ENCODE measurements at regions not wholly inside any gene's neighbourhood (a gene's known extent, or its start where the extent isn't known, plus 50 kb on each side); places are given as distances from the start of the nearest gene placed in this dataset.

GRCh38 chr2:145596416-145596815 is 1076.5 kb upstream of the ZEB2 start:
- Mint-ChIP-seq H3K36me3 (ENCODE audit: low read depth) (no peaks in the 10 kb centered on the region), H3K4me3 (no peak overlapping the region)
- intact Hi-C loops (cut with micrococcal nuclease) = no loop called here

GRCh38 chr2:145595296-145595695 is 1075.4 kb upstream of the ZEB2 start:
- Mint-ChIP-seq H3K27ac (no peak overlapping the region), H3K36me3 (ENCODE audit: low read depth) (no peaks in the 10 kb centered on the region), H3K4me3 (no peak overlapping the region), H3K9me3 (no peaks in the 10 kb centered on the region), H3K27me3 (no peaks in the 10 kb centered on the region), H3K4me1 (no peaks in the 10 kb centered on the region)
- no peak for DNase-seq
- intact Hi-C loops (cut with micrococcal nuclease) = no loop called here

More at GRCh38 chr2:145596416-145596815, 1076.5 kb upstream of the ZEB2 start:
- Mint-ChIP-seq H3K27me3 (no peaks in the 10 kb centered on the region), H3K4me1 (no peaks in the 10 kb centered on the region), H3K9me3 (no peaks in the 10 kb centered on the region), H3K27ac (no peak overlapping the region)
- DNase-seq = no peak

DNA sequence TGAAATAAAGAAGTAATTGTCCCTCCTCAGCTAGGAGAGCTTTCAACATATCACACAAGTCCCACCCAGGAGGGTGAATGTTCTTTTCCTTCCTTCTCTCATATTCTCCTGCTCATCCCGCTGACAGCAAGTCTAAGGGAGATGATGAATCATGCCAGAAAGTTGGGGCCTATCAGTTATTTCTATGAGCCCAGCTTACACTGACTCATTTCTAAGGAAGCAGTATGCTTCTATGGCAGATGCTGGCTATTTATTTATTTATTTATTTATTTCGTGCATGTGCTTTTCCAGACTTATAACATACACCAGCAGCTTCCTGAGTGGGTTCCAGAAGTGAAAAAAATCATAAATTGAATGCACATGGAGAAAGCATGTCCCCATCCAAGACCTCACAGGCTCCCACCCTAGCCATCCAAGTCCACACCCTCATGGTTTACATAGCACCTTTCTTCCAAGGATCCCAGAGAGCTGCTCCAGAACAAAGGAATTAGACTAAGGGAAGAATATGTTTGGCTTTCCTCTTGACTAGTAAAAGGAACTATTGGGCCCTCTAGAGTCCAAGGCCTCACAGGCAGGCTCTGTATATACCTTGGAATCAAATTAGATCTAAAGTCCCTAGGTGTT is 1074.2 kb upstream of the ZEB2 start:
- no peak for DNase-seq
- H3K9me3 Mint-ChIP-seq = no peaks in the 10 kb centered on the region
- intact Hi-C loops (cut with micrococcal nuclease) = no loop called here
- no peaks in the 10 kb centered on the region for H3K27me3 Mint-ChIP-seq
- H3K27ac Mint-ChIP-seq = no peak overlapping the region
- H3K36me3 Mint-ChIP-seq (ENCODE audit: low read depth) = no peaks in the 10 kb centered on the region
- H3K4me3 Mint-ChIP-seq = no peak overlapping the region
- no peaks in the 10 kb centered on the region for H3K4me1 Mint-ChIP-seq

DNA sequence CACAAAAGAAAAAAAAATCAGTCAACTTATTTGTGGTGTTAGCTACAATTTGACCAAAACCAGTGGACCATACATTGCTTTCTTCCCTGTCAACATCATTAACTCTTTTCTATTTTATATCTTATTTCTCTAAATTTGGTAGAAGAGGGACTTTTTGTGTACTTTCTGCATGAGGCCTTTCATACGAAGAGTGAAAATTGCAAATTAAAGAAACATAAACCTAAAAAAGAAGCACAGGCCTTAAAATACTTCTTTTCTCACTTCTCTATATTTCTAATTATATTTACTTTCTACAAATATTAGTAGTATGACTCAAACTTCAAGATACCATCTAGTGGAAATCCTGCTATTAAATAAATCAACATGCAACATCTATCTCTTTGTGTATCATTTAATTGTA is 1073.4 kb upstream of the ZEB2 start:
- Mint-ChIP-seq H3K36me3 (ENCODE audit: low read depth) (no peaks in the 10 kb centered on the region), H3K4me1 (no peaks in the 10 kb centered on the region), H3K4me3 (no peak overlapping the region), H3K27ac (no peak overlapping the region), H3K27me3 (no peaks in the 10 kb centered on the region), H3K9me3 (no peaks in the 10 kb centered on the region)
- DNase-seq = no peak
- intact Hi-C loops (cut with micrococcal nuclease) = no loop called here

GRCh38 chr2:145592361-145592760 is 1072.4 kb upstream of the ZEB2 start:
- H3K27me3 Mint-ChIP-seq = no peaks in the 10 kb centered on the region
- intact Hi-C loops (cut with micrococcal nuclease) = no loop called here
- no peak overlapping the region for H3K4me3 Mint-ChIP-seq
- no peaks in the 10 kb centered on the region for H3K4me1 Mint-ChIP-seq
- DNase-seq = no peak
- H3K27ac Mint-ChIP-seq = no peak overlapping the region
- no peaks in the 10 kb centered on the region for H3K36me3 Mint-ChIP-seq (ENCODE audit: low read depth)
- no peaks in the 10 kb centered on the region for H3K9me3 Mint-ChIP-seq

DNA sequence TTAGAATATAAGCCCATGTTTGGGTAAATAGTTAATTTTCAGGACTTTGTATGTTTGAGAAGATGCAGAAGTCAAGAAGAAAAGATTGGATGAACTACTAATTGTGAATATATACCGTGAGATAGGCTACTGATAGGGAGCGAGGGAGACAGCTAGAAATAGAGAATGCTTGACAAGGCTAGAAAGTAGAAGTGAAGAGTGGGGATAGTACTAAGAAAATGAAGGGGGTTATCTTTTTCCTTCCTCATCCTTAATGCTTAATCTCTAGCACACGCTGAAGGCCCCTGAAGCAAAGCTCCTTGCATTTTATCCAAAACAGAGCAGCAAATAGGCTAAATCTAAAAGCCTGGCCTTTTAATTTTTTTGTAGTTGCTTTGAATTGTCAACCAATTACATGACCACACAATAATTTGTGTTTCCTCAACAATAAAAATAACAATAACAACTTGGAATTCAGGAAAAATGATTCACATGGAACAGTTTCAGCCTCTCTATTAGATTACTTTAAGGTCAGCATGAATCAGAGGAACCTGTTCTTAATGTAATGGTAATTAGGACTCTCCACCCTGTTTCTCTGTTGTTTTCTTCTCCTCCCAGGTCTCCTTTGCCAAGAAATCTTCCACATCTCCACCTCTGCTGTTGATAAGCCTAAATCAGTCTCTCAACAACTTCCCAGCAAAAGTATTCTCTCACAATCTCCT is 1071.3 kb upstream of the ZEB2 start:
- no peak overlapping the region for H3K27ac Mint-ChIP-seq
- H3K36me3 Mint-ChIP-seq (ENCODE audit: low read depth) = no peaks in the 10 kb centered on the region
- H3K9me3 Mint-ChIP-seq = no peaks in the 10 kb centered on the region
- H3K27me3 Mint-ChIP-seq = no peaks in the 10 kb centered on the region
- no peaks in the 10 kb centered on the region for H3K4me1 Mint-ChIP-seq
- DNase-seq = no peak
- intact Hi-C loops (cut with micrococcal nuclease) = no loop called here
- H3K4me3 Mint-ChIP-seq = no peak overlapping the region

DNA sequence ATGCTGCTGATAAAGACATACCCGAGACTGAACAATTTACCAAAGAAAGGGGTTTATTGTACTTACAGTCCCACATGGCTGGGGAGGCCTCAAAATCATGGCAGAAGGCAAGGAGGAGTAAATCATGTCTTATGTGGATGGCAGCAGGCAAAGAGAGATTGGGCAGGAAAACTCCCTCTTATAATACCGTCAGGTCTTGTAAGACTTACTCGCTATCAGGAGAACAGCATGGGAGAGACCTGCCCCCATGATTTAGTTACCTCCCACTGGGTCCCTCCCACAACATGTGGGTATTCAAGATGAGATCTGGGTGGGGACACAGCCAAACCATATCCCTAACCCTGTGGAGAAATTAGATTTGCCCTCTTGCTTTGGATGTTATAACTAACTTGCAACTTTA is 1068.0 kb upstream of the ZEB2 start:
- no peaks in the 10 kb centered on the region for H3K9me3 Mint-ChIP-seq
- H3K36me3 Mint-ChIP-seq (ENCODE audit: low read depth) = no peaks in the 10 kb centered on the region
- no peak overlapping the region for H3K27ac Mint-ChIP-seq
- intact Hi-C loops (cut with micrococcal nuclease) = no loop called here
- DNase-seq = no peak
- H3K4me3 Mint-ChIP-seq = no peak overlapping the region
- H3K27me3 Mint-ChIP-seq = no peaks in the 10 kb centered on the region
- H3K4me1 Mint-ChIP-seq = no peaks in the 10 kb centered on the region

DNA sequence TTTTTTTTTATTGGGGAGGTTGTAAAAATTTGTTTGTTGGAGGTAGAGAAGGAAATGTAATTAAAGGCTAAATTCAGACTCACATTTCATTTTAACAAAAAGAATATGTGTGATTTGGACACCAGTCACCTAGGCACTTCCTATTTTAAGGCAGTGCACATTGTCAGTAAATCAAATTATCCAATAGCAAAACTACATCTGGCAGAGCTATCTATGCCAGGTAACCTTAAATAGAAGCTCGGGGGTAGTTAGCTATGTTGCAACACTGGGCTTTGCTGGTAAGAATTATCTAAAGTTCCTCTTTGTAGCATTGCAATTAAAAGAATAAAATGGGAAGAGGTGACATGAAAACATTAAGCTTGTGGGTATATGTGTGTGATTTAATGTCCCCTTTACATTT is 1064.4 kb upstream of the ZEB2 start:
- Mint-ChIP-seq H3K36me3 (ENCODE audit: low read depth) (no peaks in the 10 kb centered on the region), H3K9me3 (no peaks in the 10 kb centered on the region), H3K4me1 (no peaks in the 10 kb centered on the region), H3K27ac (no peak overlapping the region), H3K4me3 (no peak overlapping the region), H3K27me3 (no peaks in the 10 kb centered on the region)
- intact Hi-C loops (cut with micrococcal nuclease) = no loop called here
- DNase-seq = no peak

GRCh38 chr2:145573608-145574007 is 1053.7 kb upstream of the ZEB2 start:
- Mint-ChIP-seq H3K4me3 (no peak overlapping the region), H3K27ac (no peak overlapping the region), H3K9me3 (no peaks in the 10 kb centered on the region), H3K36me3 (ENCODE audit: low read depth) (no peaks in the 10 kb centered on the region), H3K4me1 (no peaks in the 10 kb centered on the region), H3K27me3 (no peaks in the 10 kb centered on the region)
- intact Hi-C loops (cut with micrococcal nuclease) = no loop called here
- DNase-seq = no peak

- no peaks in the 10 kb centered on the region for H3K36me3 Mint-ChIP-seq (ENCODE audit: low read depth)
- intact Hi-C loops (cut with micrococcal nuclease) = no loop called here
- H3K4me1 Mint-ChIP-seq = no peaks in the 10 kb centered on the region
- DNase-seq = no peak
- H3K27me3 Mint-ChIP-seq = no peaks in the 10 kb centered on the region
- H3K9me3 Mint-ChIP-seq = no peaks in the 10 kb centered on the region
- H3K4me3 Mint-ChIP-seq = no peak overlapping the region
- no peak overlapping the region for H3K27ac Mint-ChIP-seq
Observed at GRCh38 chr2:145572238-145572637, 1052.3 kb upstream of the ZEB2 start.

DNA sequence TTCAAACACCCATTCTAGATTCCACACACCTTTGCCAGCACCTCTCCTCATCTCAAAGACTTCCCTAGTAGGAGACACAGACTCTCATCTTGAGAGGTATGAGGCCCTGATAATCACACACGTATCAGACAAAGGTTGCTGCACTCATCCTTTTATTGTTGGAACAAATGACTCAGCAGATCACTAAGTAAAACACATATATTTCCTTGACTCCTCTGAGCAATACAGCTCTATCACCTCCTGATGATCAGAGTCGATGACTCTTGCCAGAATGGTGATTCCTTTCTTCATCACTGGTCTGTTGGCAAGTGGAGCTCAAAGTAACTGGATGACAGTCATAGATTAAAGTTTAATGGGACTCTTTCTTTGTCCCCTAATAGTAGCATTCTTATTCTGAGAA is 1049.2 kb upstream of the ZEB2 start:
- H3K4me3 Mint-ChIP-seq = no peak overlapping the region
- no peaks in the 10 kb centered on the region for H3K36me3 Mint-ChIP-seq (ENCODE audit: low read depth)
- intact Hi-C loops (cut with micrococcal nuclease) = no loop called here
- H3K9me3 Mint-ChIP-seq = no peaks in the 10 kb centered on the region
- H3K4me1 Mint-ChIP-seq = no peaks in the 10 kb centered on the region
- no peak for DNase-seq
- no peak overlapping the region for H3K27ac Mint-ChIP-seq
- H3K27me3 Mint-ChIP-seq = no peaks in the 10 kb centered on the region

GRCh38 chr2:145563741-145564615 is 1044.1 kb upstream of the ZEB2 start:
- DNase-seq = no peak
- Mint-ChIP-seq H3K27ac (no peak overlapping the region), H3K4me1 (no peaks in the 10 kb centered on the region), H3K36me3 (ENCODE audit: low read depth) (no peaks in the 10 kb centered on the region), H3K27me3 (no peaks in the 10 kb centered on the region), H3K4me3 (no peak overlapping the region), H3K9me3 (no peaks in the 10 kb centered on the region)
- intact Hi-C loops (cut with micrococcal nuclease) = no loop called here

GRCh38 chr2:145561152-145561551 is 1041.2 kb upstream of the ZEB2 start:
- intact Hi-C loops (cut with micrococcal nuclease) = no loop called here
- H3K36me3 Mint-ChIP-seq (ENCODE audit: low read depth) = no peaks in the 10 kb centered on the region
- no peak for DNase-seq
- H3K4me1 Mint-ChIP-seq = no peaks in the 10 kb centered on the region
- no peaks in the 10 kb centered on the region for H3K27me3 Mint-ChIP-seq
- H3K27ac Mint-ChIP-seq = no peak overlapping the region
- no peak overlapping the region for H3K4me3 Mint-ChIP-seq
- no peaks in the 10 kb centered on the region for H3K9me3 Mint-ChIP-seq

DNA sequence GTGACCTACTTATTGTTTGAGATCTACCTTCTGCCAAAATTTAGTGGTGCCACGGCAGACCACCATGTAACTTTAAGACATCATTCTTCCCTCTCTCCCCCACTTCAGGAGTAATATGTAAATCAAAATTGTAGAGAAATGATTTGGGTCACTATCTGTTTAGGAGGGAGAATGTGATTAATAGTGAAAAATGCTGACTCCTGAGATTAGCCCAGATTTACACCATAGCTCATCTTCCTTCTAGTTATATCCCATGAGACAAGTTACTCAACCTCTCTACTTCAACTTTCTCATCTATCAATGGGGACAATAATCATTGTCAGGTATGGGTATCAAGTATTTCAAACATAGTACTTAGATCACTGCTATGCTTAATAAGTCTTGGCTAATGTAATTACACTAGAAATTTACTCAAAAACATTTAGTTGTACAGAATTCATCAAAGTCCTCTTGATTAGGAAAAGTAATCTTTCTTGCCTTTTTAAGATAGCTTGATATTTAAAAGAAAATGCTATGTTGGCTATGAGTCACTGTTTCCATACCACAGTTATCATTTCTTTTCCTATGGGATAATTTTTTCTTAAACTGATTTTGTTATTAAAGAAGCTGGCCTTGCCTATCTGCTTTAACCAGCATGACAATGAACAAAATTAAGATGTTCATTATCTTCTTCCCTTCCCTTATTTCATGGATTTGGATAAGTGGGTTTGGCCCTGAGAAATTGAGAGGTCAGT is 1038.9 kb upstream of the ZEB2 start:
- Mint-ChIP-seq H3K4me3 (no peak overlapping the region), H3K27me3 (no peaks in the 10 kb centered on the region), H3K27ac (no peak overlapping the region), H3K4me1 (no peaks in the 10 kb centered on the region), H3K9me3 (no peaks in the 10 kb centered on the region), H3K36me3 (ENCODE audit: low read depth) (no peaks in the 10 kb centered on the region)
- no peak for DNase-seq
- intact Hi-C loops (cut with micrococcal nuclease) = no loop called here
